ENCODE measurements at regions not wholly inside any gene's neighbourhood (a gene's known extent, or its start where the extent isn't known, plus 50 kb on each side); places are given as distances from the start of the nearest gene placed in this dataset.

DNA sequence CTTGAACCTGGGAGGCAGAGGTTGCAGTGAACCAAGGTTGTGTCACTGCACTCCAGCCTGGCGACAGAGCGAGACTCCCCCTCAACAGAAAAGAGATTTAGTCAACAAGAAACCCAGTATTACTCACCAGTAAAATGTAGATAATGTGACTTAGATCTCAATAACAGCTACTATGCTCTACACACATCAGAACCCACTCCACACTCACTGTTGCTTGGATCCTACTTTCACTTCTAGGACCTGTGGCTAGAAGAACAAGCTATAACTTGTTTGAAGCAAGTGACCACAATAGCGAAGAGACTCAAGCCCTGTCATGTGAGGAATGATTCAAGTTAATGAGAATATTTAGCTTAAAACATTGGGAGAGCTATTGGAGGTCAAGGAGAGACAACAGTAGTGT, 100.7 kb downstream of the ANXA2 start:
- Histone ChIP-seq H3K4me1 (ENCODE audit: control insufficient read depth in 1 of 2, insufficient read depth in 2 of 2, low read length in 2 of 2) (peaks cover 0 to 10% of the 10 kb centered on the region in 2 experiments; a peak in 2 of 4 replicates), H3K9me3 (ENCODE audit: control insufficient read depth in 1 of 2, insufficient read depth in 1 of 2, low read depth in 1 of 2, low read length in 2 of 2) (no peaks in the 10 kb centered on the region), H3K79me2 (ENCODE audit: insufficient read depth, low read length) (no peaks in the 10 kb centered on the region), H2AFZ (ENCODE audit: low read depth, low read length, poor library complexity, severe bottlenecking) (no peak overlapping the region), H3K36me3 (ENCODE audit: control insufficient read depth in 1 of 2, insufficient read depth in 2 of 2, low read length in 2 of 2) (no peaks in the 10 kb centered on the region), H3K27me3 (ENCODE audit: insufficient read depth, low read length) (no peaks in the 10 kb centered on the region), H3K27ac (ENCODE audit: low read depth, low read length) (no peak overlapping the region), H4K20me1 (ENCODE audit: insufficient read depth) (no peaks in the 10 kb centered on the region), H3K4me2 (ENCODE audit: low read length) (no peak overlapping the region), H3K4me3 (replicated peaks in 1 of 2; ENCODE audit: low read depth in 1 of 2, low read length in 2 of 2) (no peak overlapping the region), H3K9ac (ENCODE audit: low read length) (no peak overlapping the region), H3K9me2 (ENCODE audit: insufficient read depth) (no peaks in the 10 kb centered on the region)
- TF ChIP-seq ZFX (IDR thresholded peaks at IDR 0.05): no peak
- TF ChIP-seq, protein P1, sequence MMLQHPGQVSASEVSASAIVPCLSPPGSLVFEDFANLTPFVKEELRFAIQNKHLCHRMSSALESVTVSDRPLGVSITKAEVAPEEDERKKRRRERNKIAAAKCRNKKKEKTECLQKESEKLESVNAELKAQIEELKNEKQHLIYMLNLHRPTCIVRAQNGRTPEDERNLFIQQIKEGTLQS (IDR thresholded peaks at IDR 0.05): no peak
- TF ChIP-seq EZH2 (IDR thresholded peaks at IDR 0.05): no peak
- TF ChIP-seq, protein P2, sequence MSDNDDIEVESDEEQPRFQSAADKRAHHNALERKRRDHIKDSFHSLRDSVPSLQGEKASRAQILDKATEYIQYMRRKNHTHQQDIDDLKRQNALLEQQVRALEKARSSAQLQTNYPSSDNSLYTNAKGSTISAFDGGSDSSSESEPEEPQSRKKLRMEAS (IDR thresholded peaks at IDR 0.05): no peak
- TF ChIP-seq CEBPB (IDR thresholded peaks at IDR 0.05; ENCODE audit: low read depth): no peak
- TF ChIP-seq, protein P3, sequence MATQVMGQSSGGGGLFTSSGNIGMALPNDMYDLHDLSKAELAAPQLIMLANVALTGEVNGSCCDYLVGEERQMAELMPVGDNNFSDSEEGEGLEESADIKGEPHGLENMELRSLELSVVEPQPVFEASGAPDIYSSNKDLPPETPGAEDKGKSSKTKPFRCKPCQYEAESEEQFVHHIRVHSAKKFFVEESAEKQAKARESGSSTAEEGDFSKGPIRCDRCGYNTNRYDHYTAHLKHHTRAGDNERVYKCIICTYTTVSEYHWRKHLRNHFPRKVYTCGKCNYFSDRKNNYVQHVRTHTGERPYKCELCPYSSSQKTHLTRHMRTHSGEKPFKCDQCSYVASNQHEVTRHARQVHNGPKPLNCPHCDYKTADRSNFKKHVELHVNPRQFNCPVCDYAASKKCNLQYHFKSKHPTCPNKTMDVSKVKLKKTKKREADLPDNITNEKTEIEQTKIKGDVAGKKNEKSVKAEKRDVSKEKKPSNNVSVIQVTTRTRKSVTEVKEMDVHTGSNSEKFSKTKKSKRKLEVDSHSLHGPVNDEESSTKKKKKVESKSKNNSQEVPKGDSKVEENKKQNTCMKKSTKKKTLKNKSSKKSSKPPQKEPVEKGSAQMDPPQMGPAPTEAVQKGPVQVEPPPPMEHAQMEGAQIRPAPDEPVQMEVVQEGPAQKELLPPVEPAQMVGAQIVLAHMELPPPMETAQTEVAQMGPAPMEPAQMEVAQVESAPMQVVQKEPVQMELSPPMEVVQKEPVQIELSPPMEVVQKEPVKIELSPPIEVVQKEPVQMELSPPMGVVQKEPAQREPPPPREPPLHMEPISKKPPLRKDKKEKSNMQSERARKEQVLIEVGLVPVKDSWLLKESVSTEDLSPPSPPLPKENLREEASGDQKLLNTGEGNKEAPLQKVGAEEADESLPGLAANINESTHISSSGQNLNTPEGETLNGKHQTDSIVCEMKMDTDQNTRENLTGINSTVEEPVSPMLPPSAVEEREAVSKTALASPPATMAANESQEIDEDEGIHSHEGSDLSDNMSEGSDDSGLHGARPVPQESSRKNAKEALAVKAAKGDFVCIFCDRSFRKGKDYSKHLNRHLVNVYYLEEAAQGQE (IDR thresholded peaks at IDR 0.05; ENCODE audit: low read depth): no peak
- TF ChIP-seq YY1 (IDR thresholded peaks at IDR 0.05; ENCODE audit: extremely low read depth, insufficient replicate concordance, low read depth, low read length): no peak
- TF ChIP-seq, protein P4, sequence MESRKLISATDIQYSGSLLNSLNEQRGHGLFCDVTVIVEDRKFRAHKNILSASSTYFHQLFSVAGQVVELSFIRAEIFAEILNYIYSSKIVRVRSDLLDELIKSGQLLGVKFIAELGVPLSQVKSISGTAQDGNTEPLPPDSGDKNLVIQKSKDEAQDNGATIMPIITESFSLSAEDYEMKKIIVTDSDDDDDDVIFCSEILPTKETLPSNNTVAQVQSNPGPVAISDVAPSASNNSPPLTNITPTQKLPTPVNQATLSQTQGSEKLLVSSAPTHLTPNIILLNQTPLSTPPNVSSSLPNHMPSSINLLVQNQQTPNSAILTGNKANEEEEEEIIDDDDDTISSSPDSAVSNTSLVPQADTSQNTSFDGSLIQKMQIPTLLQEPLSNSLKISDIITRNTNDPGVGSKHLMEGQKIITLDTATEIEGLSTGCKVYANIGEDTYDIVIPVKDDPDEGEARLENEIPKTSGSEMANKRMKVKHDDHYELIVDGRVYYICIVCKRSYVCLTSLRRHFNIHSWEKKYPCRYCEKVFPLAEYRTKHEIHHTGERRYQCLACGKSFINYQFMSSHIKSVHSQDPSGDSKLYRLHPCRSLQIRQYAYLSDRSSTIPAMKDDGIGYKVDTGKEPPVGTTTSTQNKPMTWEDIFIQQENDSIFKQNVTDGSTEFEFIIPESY (IDR thresholded peaks at IDR 0.05; ENCODE audit: extremely low read depth, insufficient replicate concordance, low read length): no peak
- no peak for TF ChIP-seq CBX3 (IDR thresholded peaks at IDR 0.05; ENCODE audit: low read depth)
- no peak for TF ChIP-seq SIN3A (IDR thresholded peaks at IDR 0.05; ENCODE audit: low read depth)
- TF ChIP-seq, protein P5, sequence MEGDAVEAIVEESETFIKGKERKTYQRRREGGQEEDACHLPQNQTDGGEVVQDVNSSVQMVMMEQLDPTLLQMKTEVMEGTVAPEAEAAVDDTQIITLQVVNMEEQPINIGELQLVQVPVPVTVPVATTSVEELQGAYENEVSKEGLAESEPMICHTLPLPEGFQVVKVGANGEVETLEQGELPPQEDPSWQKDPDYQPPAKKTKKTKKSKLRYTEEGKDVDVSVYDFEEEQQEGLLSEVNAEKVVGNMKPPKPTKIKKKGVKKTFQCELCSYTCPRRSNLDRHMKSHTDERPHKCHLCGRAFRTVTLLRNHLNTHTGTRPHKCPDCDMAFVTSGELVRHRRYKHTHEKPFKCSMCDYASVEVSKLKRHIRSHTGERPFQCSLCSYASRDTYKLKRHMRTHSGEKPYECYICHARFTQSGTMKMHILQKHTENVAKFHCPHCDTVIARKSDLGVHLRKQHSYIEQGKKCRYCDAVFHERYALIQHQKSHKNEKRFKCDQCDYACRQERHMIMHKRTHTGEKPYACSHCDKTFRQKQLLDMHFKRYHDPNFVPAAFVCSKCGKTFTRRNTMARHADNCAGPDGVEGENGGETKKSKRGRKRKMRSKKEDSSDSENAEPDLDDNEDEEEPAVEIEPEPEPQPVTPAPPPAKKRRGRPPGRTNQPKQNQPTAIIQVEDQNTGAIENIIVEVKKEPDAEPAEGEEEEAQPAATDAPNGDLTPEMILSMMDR (IDR thresholded peaks at IDR 0.05 in 2 of 3, conservative IDR thresholded peaks at IDR 0.05 in 1 of 3; ENCODE audit: borderline replicate concordance in 1 of 3, insufficient read depth in 1 of 3, low read depth in 2 of 3, low read length in 2 of 3): no peak
- TF ChIP-seq RAD21 (IDR thresholded peaks at IDR 0.05; ENCODE audit: low read depth): no peak
- DNase-seq (ENCODE audit: low read depth, low spot score) (no peak), ATAC-seq (no peak)
- intact Hi-C loops (cut with micrococcal nuclease): no loop called here
- POLR2A ChIA-PET: no interaction called here
- no TSS peak for BruUV-seq (replicated peaks)
- RAD21 ChIA-PET (ENCODE audit: low non-redundant PET in 1 of 2, low total read pairs in 2 of 2, uncharacterized antibody in 2 of 2, unreplicated experiment in 2 of 2): no interaction called here
- CTCF ChIA-PET: no interaction called here

Measured in HCT116 (cell line).